K562 (cell line): ENCODE measurements at regions not wholly inside any gene's neighbourhood (a gene's known extent, or its start where the extent isn't known, plus 50 kb on each side); places are given as distances from the start of the nearest gene placed in this dataset.

Experiments
- ATAC-seq: fragments of 200-7000 bp; cut with Tn5 transposase; 3 replicates; pipeline ENCODE4 v1.9.1; 2020; ENCODE audit warnings: moderate library complexity
- BruUV-seq: library from RNA; stranded (reverse); fragments of 400-500 nt; replicated peaks from 2 replicates; lab custom pipeline; 2021; lab: Mats Ljungman, UMichigan
- CTCF ChIA-PET: fragments of 300-600 bp; formaldehyde crosslinking; extraction: SDS; loops from one replicate; lab custom pipeline; 2021; ENCODE audit warnings: low intra/inter-chr PET ratio; lab: Yijun Ruan, JAX
- POLR2A ChIA-PET: fragments of 300-600, 350-650 bp; sonication (Branson Sonifier 250); formaldehyde crosslinking; extraction: SDS; loops from one replicate; lab custom pipeline; 2021; ENCODE audit warnings: antibody characterized with exemption, inconsistent platforms; lab: Yijun Ruan, JAX
- DNase-seq, 4 experiments: peaks; one replicate each; pipeline versions ENCODE4 v3.0.0 to v3.0.0-alpha.2; 2011 to 2018; ENCODE audit warnings: low spot score in 3 of 4, mixed read lengths in 3 of 4; ENCODE audit errors: extremely low read depth in 1 of 4
- FAIRE-seq: peaks from 2 replicates; lab custom pipeline; 2011; peaks lifted over from hg19 to GRCh38; lab: Jason Lieb, UNC
- H2AFZ ChIP-seq: 2 replicates; pipeline ENCODE4 v1.6.0; 2011; ENCODE audit warnings: low read depth, low read length, control low read depth, inconsistent platforms
- H3K27ac ChIP-seq: fragments of 200-600 bp; 3 replicates; pipeline ENCODE4 v1.8.0; 2011; ENCODE audit warnings: low read depth, mild to moderate bottlenecking, control low read depth, inconsistent platforms, low read length, moderate library complexity, mixed read lengths; ENCODE audit errors: extremely low read depth
- H3K27me3 ChIP-seq, 2 experiments: fragments of 300-600 bp in 1 of 2; 2 replicates in 1 of 2; 3 replicates in 1 of 2; pipeline versions ENCODE4 v1.6.0 to v1.8.0; 2011; ENCODE audit warnings: inconsistent platforms in 2 of 2, low read length in 2 of 2, mild to moderate bottlenecking in 1 of 2, mixed read lengths in 1 of 2, moderate library complexity in 1 of 2; ENCODE audit not compliant: control insufficient read depth in 2 of 2, insufficient read depth in 2 of 2
- H3K36me3 ChIP-seq: fragments of 300-600 bp; 3 replicates; pipeline ENCODE4 v1.8.0; 2011; ENCODE audit warnings: mild to moderate bottlenecking, low read length, inconsistent platforms; ENCODE audit not compliant: control insufficient read depth, insufficient read depth
- H3K4me1 ChIP-seq, 2 experiments: fragments of 200-600 bp in 1 of 2; replicated peaks in 1 of 2; 2 replicates in 1 of 2; 3 replicates in 1 of 2; pipeline versions ENCODE4 v1.5.1 to v1.8.0; 2011; ENCODE audit warnings: inconsistent platforms in 2 of 2, low read length in 2 of 2, mild to moderate bottlenecking in 1 of 2, mixed read lengths in 1 of 2, moderate library complexity in 1 of 2; ENCODE audit not compliant: control insufficient read depth in 2 of 2, insufficient read depth in 2 of 2
- H3K4me2 ChIP-seq: 2 replicates; pipeline ENCODE4 v1.6.1; 2011; ENCODE audit warnings: low read length, control low read depth, inconsistent platforms, mixed read lengths; ENCODE audit not compliant: insufficient read depth
- H3K4me3 ChIP-seq: fragments of 200-600 bp; sonication (generic), shearing (Covaris generic); 2 replicates; pipeline ENCODE4 v1.5.1; 2016; ENCODE audit warnings: control low read depth, inconsistent platforms
- H3K79me2 ChIP-seq: fragments of 200-600 bp; 3 replicates; pipeline ENCODE4 v1.8.0; 2011; ENCODE audit warnings: low read length, inconsistent platforms; ENCODE audit not compliant: control insufficient read depth, insufficient read depth
- H3K9ac ChIP-seq, 2 experiments: 2 replicates each; pipeline versions ENCODE4 v1.6.0 to v1.6.1; 2011; ENCODE audit warnings: low read depth in 2 of 2, low read length in 2 of 2, control low read depth in 1 of 2, inconsistent platforms in 1 of 2, mild to moderate bottlenecking in 1 of 2, mixed read lengths in 1 of 2; ENCODE audit not compliant: insufficient read depth in 1 of 2
- H3K9me1 ChIP-seq: one replicate; pipeline ENCODE4 v1.6.0; 2011; ENCODE audit warnings: inconsistent platforms, mild to moderate bottlenecking, low read length, moderate library complexity; ENCODE audit not compliant: control insufficient read depth, insufficient read depth
- H3K9me3 ChIP-seq: replicated peaks from 2 replicates; pipeline ENCODE4 v1.5.1; 2011; ENCODE audit warnings: low read depth, low read length, inconsistent platforms; ENCODE audit not compliant: control insufficient read depth, insufficient read depth
- H4K20me1 ChIP-seq: replicated peaks from 2 replicates; pipeline ENCODE4 v1.6.1; 2011; ENCODE audit warnings: low read length, inconsistent platforms, mixed read lengths; ENCODE audit not compliant: control insufficient read depth, insufficient read depth
- AFF1 ChIP-seq, 2 experiments: fragments of 450-650 bp; IDR thresholded peaks; 2 replicates each; pipeline ENCODE4 v1.6.1; 2018; ENCODE audit warnings: mild to moderate bottlenecking in 2 of 2, low read depth in 1 of 2; ENCODE audit not compliant: partially characterized antibody in 2 of 2
- CHD4 ChIP-seq: fragments of 200-600 bp; sonication (generic); IDR thresholded peaks from 3 replicates; pipeline ENCODE4 v1.6.1; 2012; ENCODE audit warnings: low read depth, mild to moderate bottlenecking, mixed read lengths, low read length, inconsistent platforms; ENCODE audit not compliant: insufficient read depth, insufficient replicate concordance, poor library complexity, severe bottlenecking
- HOMEZ ChIP-seq: fragments of 250-450 bp; sonication (Bioruptor Pico); IDR thresholded peaks from 2 replicates; pipeline ENCODE4 v1.4.0; 2020; ENCODE audit warnings: mild to moderate bottlenecking, moderate library complexity
- LEF1 ChIP-seq: fragments of 450-650 bp; IDR thresholded peaks from 2 replicates; pipeline ENCODE4 v1.6.1; 2016; ENCODE audit warnings: mild to moderate bottlenecking
- NEUROD1 ChIP-seq: fragments of 150-350 bp; IDR thresholded peaks from 2 replicates; pipeline ENCODE4 v1.6.1; 2014; ENCODE audit warnings: borderline replicate concordance, low read length, low read depth; ENCODE audit not compliant: partially characterized antibody
- NR1H2 ChIP-seq: sonication (generic); formaldehyde crosslinking; IDR thresholded peaks from 2 replicates; pipeline ENCODE4 v1.4.0; 2020; ENCODE audit warnings: mild to moderate bottlenecking, missing genetic modification reagents
- PTBP1 ChIP-seq: fragments of 200-400 bp; formaldehyde crosslinking; IDR thresholded peaks from 2 replicates; pipeline ENCODE4 v1.6.1; 2017; ENCODE audit warnings: low read depth, low read length
- SIRT6 ChIP-seq: IDR thresholded peaks from one replicate; pipeline ENCODE4 v1.6.1; 2012; ENCODE audit warnings: low read depth, mild to moderate bottlenecking, control low read depth, inconsistent platforms, low read length, moderate library complexity
- SREBF2 ChIP-seq: sonication (generic); formaldehyde crosslinking; IDR thresholded peaks from 2 replicates; pipeline ENCODE4 v1.4.0; 2020; ENCODE audit warnings: mild to moderate bottlenecking, missing genetic modification reagents
- TAF9B ChIP-seq: fragments of 450-650 bp; IDR thresholded peaks from 2 replicates; pipeline ENCODE4 v1.6.1; 2018; ENCODE audit warnings: mild to moderate bottlenecking; ENCODE audit not compliant: partially characterized antibody
- TFAM ChIP-seq: fragments of 250-450 bp; sonication (Bioruptor Pico); conservative IDR thresholded peaks from 2 replicates; pipeline ENCODE4 v1.5.0; 2021; ENCODE audit warnings: mild to moderate bottlenecking, moderate library complexity
- TSC22D4 ChIP-seq: fragments of 450-650 bp; IDR thresholded peaks from 2 replicates; pipeline ENCODE4 v1.6.1; 2016; ENCODE audit warnings: missing genetic modification characterization, missing biosample characterization, control low read depth
- ZNF324 ChIP-seq: fragments of 250-450 bp; sonication (Bioruptor Pico); IDR thresholded peaks from 2 replicates; pipeline ENCODE4 v1.4.0; 2020; ENCODE audit warnings: mild to moderate bottlenecking
- ZNF639 ChIP-seq, 2 experiments: fragments of 200-800 bp in 1 of 2; sonication (Bioruptor generic) in 1 of 2; sonication (generic) in 1 of 2; formaldehyde crosslinking in 1 of 2; IDR thresholded peaks in 1 of 2; conservative IDR thresholded peaks in 1 of 2; 2 replicates each; pipeline versions ENCODE4 v1.5.0 to v1.6.1; 2016 to 2020; ENCODE audit warnings: missing compliant biosample characterization in 1 of 2, missing genetic modification characterization in 1 of 2, missing genetic modification reagents in 1 of 2
- WGBS: fragments of 100-300 bp; shearing (Covaris generic); methylation state at CpG from one replicate; pipeline ENCODE4 v1.1.6; 2016; ENCODE audit warnings: low coverage, mixed read lengths; ENCODE audit not compliant: insufficient coverage; ENCODE audit errors: missing lambda C conversion rate; 5-methylcytosine and 5-hydroxymethylcytosine counted together
- in situ Hi-C: fragments of 300-500 bp; cut with MboI; formaldehyde crosslinking; loops from 4 replicates; pipeline ENCODE4 v1.15.0; 2018; ENCODE audit warnings: inconsistent platforms, mixed read lengths
- intact Hi-C: fragments of 100-400 bp; cut with micrococcal nuclease; formaldehyde crosslinking; loops from 2 replicates; pipeline ENCODE4 v1.14.2; 2022

- TF ChIP-seq CHD4 (no peak), TFAM (CRISPR knock-in tag) (no peak), LEF1 (no peak), ZNF324 (CRISPR knock-in tag) (no peak)
Measured at GRCh38 chr12:127383281-127383680, 883.7 kb upstream of the TMEM132C start (continued).

GRCh38 chr12:127386723-127387122 lies 880.2 kb upstream of the TMEM132C start:
- FAIRE-seq = no peak
- no peak for DNase-seq
- no peak for ATAC-seq
- no peak overlapping the region for H3K4me3 ChIP-seq
- H4K20me1 ChIP-seq = no peaks in the 10 kb centered on the region
- TF ChIP-seq NR1H2 = no peak
- no peak for TF ChIP-seq AFF1 (IDR thresholded peaks at IDR 0.05; ENCODE audit: low read depth in 1 of 2, partially characterized antibody in 2 of 2)
- no peak for TF ChIP-seq SIRT6
- TF ChIP-seq TAF9B = no peak
- TF ChIP-seq TSC22D4 = no peak
- no peak for TF ChIP-seq ZNF639 (CRISPR knock-in tag; conservative IDR thresholded peaks at IDR 0.05 in 1 of 2, IDR thresholded peaks at IDR 0.05 in 1 of 2)
- TF ChIP-seq NEUROD1 = no peak
- no peak for TF ChIP-seq SREBF2 (CRISPR knock-in tag)
- TF ChIP-seq PTBP1 = no peak
- TF ChIP-seq HOMEZ (CRISPR knock-in tag) = no peak
- H3K27ac ChIP-seq = no peak overlapping the region
- no peak overlapping the region for H3K4me2 ChIP-seq
- no peaks in the 10 kb centered on the region for H3K4me1 ChIP-seq
- no peaks in the 10 kb centered on the region for H3K9me1 ChIP-seq
- no peaks in the 10 kb centered on the region for H3K36me3 ChIP-seq
- no TSS peak for BruUV-seq
- WGBS = 0% methylated on average over 5 of the region's 5 CpGs
- peaks cover 0 to 5% of the 10 kb centered on the region in 2 experiments; a peak in 1 of 5 replicates for H3K27me3 ChIP-seq
- in situ Hi-C loops = loop anchor here (25.0 kb wide), 1 partner anchor 1324 kb away; no protein-coding TSS in a partner anchor
- ChIA-PET POLR2A (no interaction called here), CTCF (no interaction called here)
- H2AFZ ChIP-seq = no peak overlapping the region
- H3K9me3 ChIP-seq = no peaks in the 10 kb centered on the region
- H3K9ac ChIP-seq = no peak overlapping the region
- H3K79me2 ChIP-seq = no peaks in the 10 kb centered on the region
- intact Hi-C loops = no loop called here
